ENCODE measurements at regions not wholly inside any gene's neighbourhood (a gene's known extent, or its start where the extent isn't known, plus 50 kb on each side); places are given as distances from the start of the nearest gene placed in this dataset.

- TF ChIP-seq TAF1 (IDR thresholded peaks at IDR 0.05; ENCODE audit: low read depth, low read length) (no peak), POLR2A (IDR thresholded peaks at IDR 0.05; ENCODE audit: low read depth, low read length) (no peak)
Observed at GRCh38 chr7:81415181-81415580, 354.7 kb downstream of the HGF start.
